Erythroblast (primary cell): ENCODE measurements at regions not wholly inside any gene's neighbourhood (a gene's known extent, or its start where the extent isn't known, plus 50 kb on each side); places are given as distances from the start of the nearest gene placed in this dataset.

ENCODE experiments used
- GATA1 ChIP-seq: IDR thresholded peaks from 2 replicates; pipeline ENCODE4 v1.6.1; 2011; ENCODE audit warnings: low read depth, mild to moderate bottlenecking, control low read depth, low read length, moderate library complexity
- POLR2A ChIP-seq: IDR thresholded peaks from 2 replicates; pipeline ENCODE4 v1.6.1; 2011; ENCODE audit warnings: mild to moderate bottlenecking, low read length

- TF ChIP-seq POLR2A (no peak), GATA1 (no peak)
These were observed 198.3 kb downstream of the ERCC6L2 start for GRCh38 chr9:96073531-96074480.
